ENCODE measurements at regions not wholly inside any gene's neighbourhood (a gene's known extent, or its start where the extent isn't known, plus 50 kb on each side); places are given as distances from the start of the nearest gene placed in this dataset.

DNA sequence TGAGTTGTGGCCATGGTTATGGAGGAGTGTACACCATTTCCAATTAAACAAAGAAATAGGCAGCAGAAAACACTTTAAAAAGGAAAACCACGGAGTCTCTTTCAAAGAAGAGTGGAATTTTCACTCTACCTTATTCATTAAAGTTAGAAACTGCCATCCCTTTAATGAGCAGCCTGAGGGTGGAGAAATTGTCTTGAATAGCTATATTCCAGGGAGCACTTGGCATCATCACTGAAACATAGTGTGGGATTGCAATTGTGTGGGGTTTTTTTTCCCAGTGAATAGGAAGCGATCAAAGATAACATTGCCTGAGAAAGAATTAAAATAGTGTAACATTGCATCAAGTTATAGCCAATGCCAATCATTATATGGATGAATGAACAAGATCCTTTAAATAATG is 191.6 kb downstream of the TEX36 start:
- TF ChIP-seq, protein P1, sequence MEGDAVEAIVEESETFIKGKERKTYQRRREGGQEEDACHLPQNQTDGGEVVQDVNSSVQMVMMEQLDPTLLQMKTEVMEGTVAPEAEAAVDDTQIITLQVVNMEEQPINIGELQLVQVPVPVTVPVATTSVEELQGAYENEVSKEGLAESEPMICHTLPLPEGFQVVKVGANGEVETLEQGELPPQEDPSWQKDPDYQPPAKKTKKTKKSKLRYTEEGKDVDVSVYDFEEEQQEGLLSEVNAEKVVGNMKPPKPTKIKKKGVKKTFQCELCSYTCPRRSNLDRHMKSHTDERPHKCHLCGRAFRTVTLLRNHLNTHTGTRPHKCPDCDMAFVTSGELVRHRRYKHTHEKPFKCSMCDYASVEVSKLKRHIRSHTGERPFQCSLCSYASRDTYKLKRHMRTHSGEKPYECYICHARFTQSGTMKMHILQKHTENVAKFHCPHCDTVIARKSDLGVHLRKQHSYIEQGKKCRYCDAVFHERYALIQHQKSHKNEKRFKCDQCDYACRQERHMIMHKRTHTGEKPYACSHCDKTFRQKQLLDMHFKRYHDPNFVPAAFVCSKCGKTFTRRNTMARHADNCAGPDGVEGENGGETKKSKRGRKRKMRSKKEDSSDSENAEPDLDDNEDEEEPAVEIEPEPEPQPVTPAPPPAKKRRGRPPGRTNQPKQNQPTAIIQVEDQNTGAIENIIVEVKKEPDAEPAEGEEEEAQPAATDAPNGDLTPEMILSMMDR (IDR thresholded peaks at IDR 0.05; ENCODE audit: extremely low read depth, missing control alignments) = no peak
- DNase-seq (ENCODE audit: low spot score) = no peak

- TF ChIP-seq, protein P1 (IDR thresholded peaks at IDR 0.05; ENCODE audit: extremely low read depth, missing control alignments) = no peak
- no peak for DNase-seq (ENCODE audit: low spot score)
Observed at GRCh38 chr10:125489731-125490130, 193.2 kb downstream of the TEX36 start.

GRCh38 chr10:125485665-125486064 is 197.3 kb downstream of the TEX36 start:
- TF ChIP-seq, protein P1 (IDR thresholded peaks at IDR 0.05; ENCODE audit: extremely low read depth, missing control alignments) = no peak
- no peak for DNase-seq (ENCODE audit: low spot score)

- DNase-seq (ENCODE audit: low spot score) = no peak
- TF ChIP-seq, protein P1 (IDR thresholded peaks at IDR 0.05; ENCODE audit: extremely low read depth, missing control alignments) = no peak
Observed at GRCh38 chr10:125484035-125484732, 198.8 kb downstream of the TEX36 start.

DNA sequence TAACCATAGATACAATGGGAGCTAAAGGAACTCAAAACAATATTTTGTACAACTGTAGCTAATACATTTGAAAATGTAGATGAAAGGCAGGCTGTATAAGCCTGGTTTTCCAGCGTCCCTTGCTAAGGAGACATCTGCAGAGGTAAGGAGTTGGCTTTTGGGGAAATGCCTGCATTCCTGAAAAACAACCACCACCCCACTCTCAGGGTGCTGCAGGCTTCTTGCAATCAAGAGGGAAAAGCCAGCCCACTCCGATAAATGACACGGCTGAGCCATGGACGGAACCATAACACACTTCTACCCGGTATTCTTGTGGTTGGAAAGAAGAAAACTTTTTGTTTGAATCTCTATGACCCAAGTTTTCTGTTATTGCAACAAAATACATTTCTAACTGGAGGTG is 200.3 kb downstream of the TEX36 start:
- TF ChIP-seq, protein P1 (IDR thresholded peaks at IDR 0.05; ENCODE audit: extremely low read depth, missing control alignments) = no peak
- no peak for DNase-seq (ENCODE audit: low spot score)

DNA sequence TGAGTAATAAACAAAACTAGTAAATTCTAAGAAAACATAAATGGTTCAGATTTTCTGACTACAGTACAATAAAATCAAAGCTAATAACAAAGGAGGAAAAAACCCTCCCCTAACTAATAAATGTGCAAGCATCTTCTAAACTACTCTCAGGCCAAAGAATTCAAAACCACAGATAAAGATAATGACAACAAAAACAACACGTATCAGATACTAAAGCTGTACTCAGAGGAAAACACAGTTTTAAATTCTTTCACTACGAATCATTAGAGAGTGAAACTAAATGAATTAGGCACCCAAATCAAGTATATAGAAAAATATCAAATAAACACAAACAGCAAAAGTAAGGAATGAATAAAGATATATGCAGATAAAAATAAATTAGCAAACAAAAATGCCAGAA is 200.9 kb downstream of the TEX36 start:
- TF ChIP-seq, protein P1 (IDR thresholded peaks at IDR 0.05; ENCODE audit: extremely low read depth, missing control alignments) = no peak
- DNase-seq (ENCODE audit: low spot score) = no peak

DNA sequence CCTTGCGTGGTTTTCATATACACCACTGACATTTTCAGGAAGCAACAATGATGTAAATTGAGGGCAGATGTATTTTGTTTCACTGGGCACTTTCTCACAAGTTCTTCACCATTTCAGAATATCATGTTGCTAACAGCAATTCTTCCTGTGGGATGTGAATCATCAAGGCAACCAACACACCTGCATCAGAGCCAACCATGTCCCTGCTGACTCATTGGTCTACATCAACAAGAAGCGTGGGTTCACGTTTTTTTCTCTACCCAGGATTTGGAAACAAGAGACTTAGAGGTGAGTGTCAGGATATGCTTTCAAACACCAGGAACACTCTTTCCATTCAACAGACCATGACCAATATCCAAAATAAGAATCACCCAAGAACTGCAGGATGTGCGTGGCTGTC is 203.9 kb downstream of the TEX36 start:
- TF ChIP-seq, protein P1 (IDR thresholded peaks at IDR 0.05; ENCODE audit: extremely low read depth, missing control alignments) = no peak
- no peak for DNase-seq (ENCODE audit: low spot score)

Data from GM20000 (cell line).